Small intestine (tissue), 7 donors: ENCODE measurements at regions not wholly inside any gene's neighbourhood (a gene's known extent, or its start where the extent isn't known, plus 50 kb on each side); places are given as distances from the start of the nearest gene placed in this dataset.
A peak's percentile ranks its signal among the peaks of the same experiment; 100 is the strongest.

Experiments used
- DNase-seq, 2 donors: peaks; one replicate each; pipeline versions ENCODE4 v3.0.0 to v3.0.0-alpha.2; 2013
- FAIRE-seq: peaks from 2 replicates; lab custom pipeline; 2012; peaks lifted over from hg19 to GRCh38; lab: Jason Lieb, UNC
- H3K27ac ChIP-seq, 3 donors: one replicate each; pipeline ENCODE4 v1.5.1; 2013; ENCODE audit warnings: low read length in 2 of 3, mild to moderate bottlenecking in 2 of 3, control low read depth in 1 of 3, inconsistent platforms in 1 of 3, low read depth in 1 of 3, moderate library complexity in 1 of 3
- H3K27me3 ChIP-seq, 3 donors: one replicate each; pipeline ENCODE4 v1.6.1; 2013; ENCODE audit warnings: low read length in 3 of 3, inconsistent platforms in 1 of 3; ENCODE audit not compliant: control insufficient read depth in 3 of 3, insufficient read depth in 3 of 3
- H3K36me3 ChIP-seq, 3 donors: one replicate each; pipeline ENCODE4 v1.6.1; 2013; ENCODE audit warnings: low read length in 3 of 3, inconsistent platforms in 1 of 3, low read depth in 1 of 3, mild to moderate bottlenecking in 1 of 3, moderate library complexity in 1 of 3; ENCODE audit not compliant: control insufficient read depth in 3 of 3, insufficient read depth in 2 of 3
- H3K4me1 ChIP-seq, 3 donors: one replicate each; pipeline ENCODE4 v1.6.1; 2013; ENCODE audit warnings: low read length in 2 of 3, inconsistent platforms in 1 of 3, low read depth in 1 of 3, mild to moderate bottlenecking in 1 of 3, moderate library complexity in 1 of 3; ENCODE audit not compliant: control insufficient read depth in 3 of 3, insufficient read depth in 2 of 3
- H3K4me3 ChIP-seq, 3 donors: one replicate each; pipeline ENCODE4 v1.5.1; 2013; ENCODE audit warnings: low read length in 3 of 3, control low read depth in 1 of 3, inconsistent platforms in 1 of 3, low read depth in 1 of 3, mild to moderate bottlenecking in 1 of 3, moderate library complexity in 1 of 3
- H3K9me3 ChIP-seq, 2 donors: one replicate each; pipeline ENCODE4 v1.6.1; 2013; ENCODE audit warnings: low read depth in 1 of 2, low read length in 1 of 2; ENCODE audit not compliant: control insufficient read depth in 2 of 2, insufficient read depth in 1 of 2
- WGBS, 3 donors: extraction: QIAGEN DNeasy Blood & Tissue Kit; methylation state at CpG; one replicate each; pipeline ENCODE4 v1.1.7; 2013; 5-methylcytosine and 5-hydroxymethylcytosine counted together
- donor health status: healthy with polysubstance abuse.
- donor health status: control.
- donor health status: control.
- donor health status: Bipolar disorder and iron deficiency.
- donor health status: healthy.

DNA sequence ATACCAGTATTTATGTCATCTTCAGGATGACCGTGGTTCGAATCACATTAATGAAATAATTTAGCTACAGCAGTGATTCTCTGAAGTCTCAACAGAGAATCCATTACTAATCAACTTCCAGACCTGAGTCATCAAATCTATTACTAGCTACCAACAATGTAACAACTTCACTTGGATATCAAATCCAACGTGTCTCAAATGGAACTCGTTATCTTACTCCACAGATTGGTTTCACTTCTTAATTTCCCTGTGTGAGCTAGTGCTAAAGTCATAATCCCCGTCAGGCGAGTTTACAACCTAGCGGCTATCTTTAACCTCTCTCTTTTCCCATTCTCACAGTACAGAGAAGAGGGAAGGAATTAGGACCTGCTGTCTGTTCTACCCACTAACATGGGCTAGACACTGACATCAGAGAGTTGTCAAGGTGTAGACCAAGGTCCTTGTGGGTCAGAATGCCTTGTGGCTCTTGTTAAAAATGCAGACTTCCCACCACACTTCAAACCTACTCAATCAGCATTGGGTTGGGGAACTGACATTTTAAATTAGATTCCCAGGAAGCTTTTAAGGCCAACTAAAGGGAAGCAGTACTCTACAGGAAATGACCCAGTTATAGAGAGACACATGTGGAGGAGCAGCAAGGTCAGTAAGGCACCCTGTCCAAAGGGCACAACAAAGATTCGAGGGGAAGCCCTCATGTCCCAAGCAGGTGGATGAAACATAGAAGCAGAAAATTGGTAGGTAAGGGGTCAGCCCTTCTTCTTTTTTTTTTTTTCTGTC is 57.3 kb upstream of the GSAP start:
- Histone ChIP-seq H3K9me3 (no peaks in the 10 kb centered on the region), H3K4me3 (no peak overlapping the region), H3K27ac (peak overlapping the region in 1 of 3 donors; percentile 72), H3K27me3 (no peaks in the 10 kb centered on the region), H3K4me1 (no peaks in the 10 kb centered on the region), H3K36me3 (no peaks in the 10 kb centered on the region)
- DNase-seq (peak; percentile 50 to 89), FAIRE-seq (no peak)
- WGBS, 3 donors = 24 to 56% (median 49%) methylated on average over 8 of the region's 8 CpGs

GRCh38 chr7:77469927-77470326 is 53.8 kb upstream of the GSAP start:
- no peak overlapping the region for H3K27ac ChIP-seq
- H3K27me3 ChIP-seq = no peaks in the 10 kb centered on the region
- no peaks in the 10 kb centered on the region for H3K4me1 ChIP-seq
- WGBS, 3 donors = 94 to 100% (median 100%) methylated on average over 1 of the region's 1 CpG
- H3K9me3 ChIP-seq = no peaks in the 10 kb centered on the region
- FAIRE-seq (no peak), DNase-seq (no peak)
- no peaks in the 10 kb centered on the region for H3K36me3 ChIP-seq
- H3K4me3 ChIP-seq = no peak overlapping the region

DNA sequence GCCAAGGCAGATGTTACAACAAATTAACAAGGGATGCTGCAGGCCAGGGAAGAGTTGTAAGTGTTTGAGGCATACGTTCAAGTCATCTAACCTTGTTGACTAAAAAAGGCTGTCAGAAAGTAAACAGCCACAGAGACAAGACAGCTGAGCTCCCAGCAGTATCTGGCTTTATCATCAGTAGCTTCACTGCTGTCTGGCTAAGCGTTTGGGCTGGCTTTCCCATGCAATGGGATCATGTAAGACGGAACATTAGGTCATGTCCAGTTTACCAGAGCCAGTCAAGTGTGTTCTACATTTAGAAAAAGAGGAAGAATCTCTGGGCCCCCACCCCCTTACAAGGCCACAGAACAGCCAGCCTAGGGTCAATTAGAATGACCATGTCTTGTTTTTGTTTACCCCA is 51.3 kb upstream of the GSAP start:
- FAIRE-seq = no peak
- Histone ChIP-seq H3K4me1 (no peaks in the 10 kb centered on the region), H3K4me3 (no peak overlapping the region), H3K27ac (peak overlapping the region in 1 of 3 donors; percentile 38), H3K36me3 (no peaks in the 10 kb centered on the region), H3K9me3 (no peaks in the 10 kb centered on the region), H3K27me3 (no peaks in the 10 kb centered on the region)
- DNase-seq = no peak
- WGBS, 3 donors = 57 to 86% (median 75%) methylated on average over 3 of the region's 3 CpGs

GRCh38 chr7:77466450-77466849 is 50.3 kb upstream of the GSAP start:
- H3K9me3 ChIP-seq = no peaks in the 10 kb centered on the region
- H3K4me3 ChIP-seq = no peak overlapping the region
- 71 to 86% (median 79%) methylated on average over 1 of the region's 1 CpG for WGBS, 3 donors
- H3K36me3 ChIP-seq = no peaks in the 10 kb centered on the region
- no peak overlapping the region for H3K27ac ChIP-seq
- H3K4me1 ChIP-seq = no peaks in the 10 kb centered on the region
- DNase-seq = no peak
- no peaks in the 10 kb centered on the region for H3K27me3 ChIP-seq
- no peak for FAIRE-seq
